Tibial nerve (tissue), 4 donors: ENCODE measurements at regions not wholly inside any gene's neighbourhood (a gene's known extent, or its start where the extent isn't known, plus 50 kb on each side); places are given as distances from the start of the nearest gene placed in this dataset.

Source experiments
- DNase-seq, 2 donors: peaks; one replicate each; pipeline ENCODE4 v3.0.0-alpha.2; 2019; ENCODE audit warnings: low spot score in 2 of 2
- H3K27ac ChIP-seq, 4 donors: fragments of 200-600 bp; sonication (generic) in 3 of 4; one replicate each; pipeline ENCODE4 v1.5.1; 2017 to 2019; ENCODE audit warnings: mild to moderate bottlenecking in 1 of 4
- H3K27me3 ChIP-seq, 2 donors: fragments of 200-600 bp; sonication (generic) in 1 of 2; one replicate each; pipeline versions ENCODE4 v1.5.1 to v1.6.0; 2017 to 2019
- H3K36me3 ChIP-seq, 3 donors: fragments of 200-600 bp; sonication (generic); one replicate each; pipeline ENCODE4 v1.5.1; 2018 to 2019
- H3K4me1 ChIP-seq, 4 donors: fragments of 200-600 bp; sonication (generic) in 3 of 4; one replicate each; pipeline ENCODE4 v1.5.1; 2017 to 2019
- H3K4me3 ChIP-seq, 4 donors: fragments of 200-600 bp; sonication (generic) in 3 of 4; one replicate each; pipeline ENCODE4 v1.5.1; 2017 to 2019; ENCODE audit warnings: mild to moderate bottlenecking in 1 of 4, moderate library complexity in 1 of 4
- H3K9me3 ChIP-seq, 4 donors: fragments of 200-600 bp; sonication (generic) in 3 of 4; one replicate each; pipeline ENCODE4 v1.5.1; 2017 to 2019
- EP300 ChIP-seq, 2 donors: sonication (generic); formaldehyde crosslinking; IDR thresholded peaks; one replicate each; pipeline ENCODE4 v1.6.1; 2017; ENCODE audit warnings: antibody characterized with exemption in 2 of 2, mild to moderate bottlenecking in 1 of 2
- POLR2A ChIP-seq, 2 donors: fragments of 450-650 bp; IDR thresholded peaks; one replicate each; pipeline ENCODE4 v1.6.1; 2017; ENCODE audit warnings: antibody characterized with exemption in 2 of 2, mild to moderate bottlenecking in 2 of 2, moderate library complexity in 2 of 2
- WGBS, 2 donors: methylation state at CpG; one replicate each; pipeline ENCODE4 v1.1.5; 2018; 5-methylcytosine and 5-hydroxymethylcytosine counted together
- TF ChIP-seq, protein P1 (sequence below), 5 experiments: fragments of 200-600 bp in 3 of 5; fragments of 450-650 bp in 2 of 5; sonication (generic) in 3 of 5; IDR thresholded peaks; one replicate each; pipeline ENCODE4 v1.5.1; 2016 to 2019; ENCODE audit warnings: antibody characterized with exemption in 5 of 5, mild to moderate bottlenecking in 3 of 5, moderate library complexity in 2 of 5

DNA sequence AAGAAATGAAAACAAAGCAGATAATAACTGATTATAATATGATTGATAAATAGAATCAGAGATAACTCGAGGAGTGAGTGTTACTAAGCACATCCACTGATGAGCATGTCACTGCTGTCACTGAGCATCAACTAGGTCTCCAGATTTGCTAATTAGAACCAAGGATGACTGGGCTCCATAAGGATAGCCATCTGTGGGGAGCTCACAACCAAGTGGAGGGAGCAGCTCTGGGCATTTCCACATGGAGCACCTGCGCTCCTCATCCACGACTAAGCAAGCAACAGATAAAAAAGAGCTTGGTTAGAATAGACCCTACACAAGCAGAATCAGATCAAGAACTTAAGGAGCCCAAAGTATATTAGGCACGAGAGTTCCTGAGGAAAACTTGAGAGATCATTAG, 396.0 kb upstream of the B3GAT1 start:
- H3K27me3 ChIP-seq = peaks cover 0 to 7% of the 10 kb centered on the region in 2 donors
- no peak overlapping the region for H3K27ac ChIP-seq
- no peaks in the 10 kb centered on the region for H3K4me1 ChIP-seq
- TF ChIP-seq EP300 (IDR thresholded peaks at IDR 0.05) (no peak), POLR2A (IDR thresholded peaks at IDR 0.05) (no peak)
- TF ChIP-seq, protein P1, sequence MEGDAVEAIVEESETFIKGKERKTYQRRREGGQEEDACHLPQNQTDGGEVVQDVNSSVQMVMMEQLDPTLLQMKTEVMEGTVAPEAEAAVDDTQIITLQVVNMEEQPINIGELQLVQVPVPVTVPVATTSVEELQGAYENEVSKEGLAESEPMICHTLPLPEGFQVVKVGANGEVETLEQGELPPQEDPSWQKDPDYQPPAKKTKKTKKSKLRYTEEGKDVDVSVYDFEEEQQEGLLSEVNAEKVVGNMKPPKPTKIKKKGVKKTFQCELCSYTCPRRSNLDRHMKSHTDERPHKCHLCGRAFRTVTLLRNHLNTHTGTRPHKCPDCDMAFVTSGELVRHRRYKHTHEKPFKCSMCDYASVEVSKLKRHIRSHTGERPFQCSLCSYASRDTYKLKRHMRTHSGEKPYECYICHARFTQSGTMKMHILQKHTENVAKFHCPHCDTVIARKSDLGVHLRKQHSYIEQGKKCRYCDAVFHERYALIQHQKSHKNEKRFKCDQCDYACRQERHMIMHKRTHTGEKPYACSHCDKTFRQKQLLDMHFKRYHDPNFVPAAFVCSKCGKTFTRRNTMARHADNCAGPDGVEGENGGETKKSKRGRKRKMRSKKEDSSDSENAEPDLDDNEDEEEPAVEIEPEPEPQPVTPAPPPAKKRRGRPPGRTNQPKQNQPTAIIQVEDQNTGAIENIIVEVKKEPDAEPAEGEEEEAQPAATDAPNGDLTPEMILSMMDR (IDR thresholded peaks at IDR 0.05) = no peak
- DNase-seq = no peak
- WGBS, 2 donors = 82 to 87% methylated on average over 4 of the region's 4 CpGs
- H3K4me3 ChIP-seq = no peak overlapping the region
- H3K36me3 ChIP-seq = no peaks in the 10 kb centered on the region
- no peaks in the 10 kb centered on the region for H3K9me3 ChIP-seq

DNA sequence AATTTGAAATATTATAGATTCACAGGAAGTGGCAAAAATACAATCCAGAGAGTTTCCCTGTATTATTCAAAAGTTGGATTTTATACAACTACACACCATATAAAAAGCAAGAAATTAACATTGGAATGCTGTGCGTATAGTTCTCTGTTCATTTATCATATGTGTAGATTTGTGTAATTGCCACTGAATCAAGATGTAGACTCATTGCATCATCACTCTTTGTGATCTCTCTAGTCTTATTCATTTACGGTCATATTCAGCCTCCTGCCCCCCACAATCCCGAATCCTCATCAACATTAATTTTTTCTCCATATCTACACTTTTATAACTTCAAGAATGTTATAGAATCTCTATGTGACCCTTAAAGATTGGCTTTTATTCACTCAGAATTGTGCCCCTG, 390.6 kb upstream of the B3GAT1 start:
- 65 to 72% methylated on average over 3 of the region's 3 CpGs for WGBS, 2 donors
- no peaks in the 10 kb centered on the region for H3K9me3 ChIP-seq
- no peak for TF ChIP-seq POLR2A (IDR thresholded peaks at IDR 0.05)
- no peak for TF ChIP-seq EP300 (IDR thresholded peaks at IDR 0.05)
- TF ChIP-seq, protein P1 (IDR thresholded peaks at IDR 0.05) = no peak
- H3K27ac ChIP-seq = no peak overlapping the region
- peaks cover 0 to 15% (median 0%) of the 10 kb centered on the region in 4 donors for H3K4me1 ChIP-seq
- H3K36me3 ChIP-seq = no peaks in the 10 kb centered on the region
- H3K4me3 ChIP-seq = no peak overlapping the region
- peaks cover 0 to 16% of the 10 kb centered on the region in 2 donors for H3K27me3 ChIP-seq
- DNase-seq = no peak

DNA sequence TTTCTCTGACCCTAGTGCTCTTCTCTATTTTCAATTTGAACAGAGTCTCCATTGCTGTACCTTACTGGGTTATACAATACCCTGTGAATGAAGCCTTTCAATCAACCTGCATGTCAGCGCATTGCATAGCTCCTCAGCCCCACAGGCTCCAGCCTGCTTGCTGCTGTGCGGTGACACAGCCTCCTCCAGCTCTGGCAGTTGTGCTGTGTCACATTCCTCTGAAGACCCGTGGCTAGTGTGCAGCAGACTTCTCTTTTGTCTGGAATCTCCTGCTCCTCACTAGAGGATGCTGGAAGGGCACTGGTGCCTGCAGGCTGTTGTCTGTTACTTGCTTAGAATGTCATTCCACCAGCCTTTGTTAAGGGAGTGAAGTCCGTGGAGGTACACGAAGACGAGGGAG, 390.1 kb upstream of the B3GAT1 start:
- H3K27ac ChIP-seq = no peak overlapping the region
- WGBS, 2 donors = 38 to 42% methylated on average over 6 of the region's 6 CpGs
- no peaks in the 10 kb centered on the region for H3K9me3 ChIP-seq
- H3K27me3 ChIP-seq = peaks cover 0 to 16% of the 10 kb centered on the region in 2 donors
- H3K4me1 ChIP-seq = peaks cover 0 to 15% (median 0%) of the 10 kb centered on the region in 4 donors
- TF ChIP-seq EP300 (IDR thresholded peaks at IDR 0.05) (no peak), POLR2A (IDR thresholded peaks at IDR 0.05) (no peak)
- TF ChIP-seq, protein P1 (IDR thresholded peaks at IDR 0.05) = no peak
- no peaks in the 10 kb centered on the region for H3K36me3 ChIP-seq
- no peak for DNase-seq
- no peak overlapping the region for H3K4me3 ChIP-seq

DNA sequence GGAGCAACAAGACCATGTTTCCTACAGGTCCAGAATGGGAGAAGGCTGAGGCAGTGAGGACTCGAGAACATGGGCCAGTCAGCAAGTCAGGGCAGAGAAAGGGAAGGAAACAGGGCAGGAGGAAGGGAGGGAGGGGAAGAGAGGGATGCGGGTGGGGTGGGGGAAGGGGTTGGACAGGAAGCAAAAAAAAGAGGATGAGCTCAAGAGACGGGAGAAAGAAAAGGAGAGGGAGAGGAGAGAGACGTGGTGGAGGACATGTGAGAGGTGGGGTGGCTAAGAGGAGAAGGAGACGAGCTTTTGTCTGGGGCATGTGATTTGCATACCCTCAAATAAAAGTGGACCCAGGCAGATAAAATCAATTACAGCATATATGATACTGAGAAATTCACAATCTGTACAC, 389.5 kb upstream of the B3GAT1 start:
- no peak for DNase-seq
- H3K27ac ChIP-seq = no peak overlapping the region
- H3K9me3 ChIP-seq = no peaks in the 10 kb centered on the region
- H3K4me3 ChIP-seq = no peak overlapping the region
- H3K27me3 ChIP-seq = peaks cover 0 to 14% of the 10 kb centered on the region in 2 donors
- peaks cover 0 to 15% (median 0%) of the 10 kb centered on the region in 4 donors for H3K4me1 ChIP-seq
- H3K36me3 ChIP-seq = no peaks in the 10 kb centered on the region
- TF ChIP-seq EP300 (IDR thresholded peaks at IDR 0.05) (no peak), POLR2A (IDR thresholded peaks at IDR 0.05) (no peak)
- TF ChIP-seq, protein P1 (IDR thresholded peaks at IDR 0.05) = no peak
- WGBS, 2 donors = 8 to 10% methylated on average over 5 of the region's 5 CpGs

DNA sequence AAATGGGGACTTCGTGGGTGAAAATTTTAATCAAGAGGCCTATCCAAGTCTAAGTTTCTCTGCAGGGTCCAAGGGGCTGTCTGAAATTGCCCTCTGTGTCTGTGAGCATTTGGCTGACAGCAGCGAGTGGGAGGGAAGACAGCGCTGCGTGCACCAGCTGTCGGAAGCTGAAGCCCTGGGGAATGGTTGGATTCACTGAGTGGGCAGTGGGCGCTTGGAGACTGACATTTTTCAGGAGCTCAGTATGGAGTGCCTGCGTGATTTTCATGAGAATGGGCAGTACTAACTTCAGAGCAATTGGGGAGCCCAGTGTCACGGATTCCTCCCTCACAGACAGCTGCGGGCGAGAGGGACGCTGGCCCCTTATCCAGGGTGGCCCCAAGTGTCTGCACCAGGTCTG, 388.8 kb upstream of the B3GAT1 start:
- Histone ChIP-seq H3K4me1 (peaks cover 0 to 15% (median 0%) of the 10 kb centered on the region in 4 donors), H3K4me3 (no peak overlapping the region), H3K27me3 (peaks cover 0 to 8% of the 10 kb centered on the region in 2 donors), H3K36me3 (no peaks in the 10 kb centered on the region), H3K27ac (no peak overlapping the region), H3K9me3 (no peaks in the 10 kb centered on the region)
- TF ChIP-seq POLR2A (IDR thresholded peaks at IDR 0.05) = no peak
- WGBS, 2 donors = 31 to 61% methylated on average over 9 to 11 of the region's 11 CpGs
- DNase-seq = no peak

DNA sequence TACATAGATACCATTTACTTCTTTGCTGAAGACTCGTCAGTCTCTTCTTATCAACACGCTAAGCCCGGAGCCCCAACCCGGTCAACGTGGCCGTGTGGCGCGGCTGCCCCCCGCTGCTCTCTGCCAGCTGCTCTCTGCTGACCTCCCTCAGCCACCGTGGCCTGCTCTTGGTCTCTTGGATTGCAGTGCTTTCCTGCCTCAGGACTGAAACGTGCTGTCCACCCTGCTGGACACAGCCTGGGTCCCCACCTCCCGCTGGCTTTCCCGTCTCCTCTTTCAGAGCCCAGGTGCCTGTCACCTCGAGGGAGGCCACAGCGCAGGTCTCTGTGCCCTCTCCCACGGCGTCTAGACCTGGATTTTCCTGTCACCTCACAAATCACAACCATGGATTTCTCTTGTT, 388.1 kb upstream of the B3GAT1 start:
- H3K36me3 ChIP-seq = no peaks in the 10 kb centered on the region
- peaks cover 0 to 15% (median 0%) of the 10 kb centered on the region in 4 donors for H3K4me1 ChIP-seq
- H3K27me3 ChIP-seq = peaks cover 0 to 8% of the 10 kb centered on the region in 2 donors
- H3K27ac ChIP-seq = no peak overlapping the region
- DNase-seq = no peak
- 74 to 81% methylated on average over 17 of the region's 17 CpGs for WGBS, 2 donors
- no peak overlapping the region for H3K4me3 ChIP-seq
- H3K9me3 ChIP-seq = no peaks in the 10 kb centered on the region
- TF ChIP-seq EP300 (IDR thresholded peaks at IDR 0.05) = no peak
- TF ChIP-seq, protein P1 (IDR thresholded peaks at IDR 0.05) = no peak
- TF ChIP-seq POLR2A (IDR thresholded peaks at IDR 0.05) = no peak
